ENCODE measurements at regions not wholly inside any gene's neighbourhood (a gene's known extent, or its start where the extent isn't known, plus 50 kb on each side); places are given as distances from the start of the nearest gene placed in this dataset.

DNA sequence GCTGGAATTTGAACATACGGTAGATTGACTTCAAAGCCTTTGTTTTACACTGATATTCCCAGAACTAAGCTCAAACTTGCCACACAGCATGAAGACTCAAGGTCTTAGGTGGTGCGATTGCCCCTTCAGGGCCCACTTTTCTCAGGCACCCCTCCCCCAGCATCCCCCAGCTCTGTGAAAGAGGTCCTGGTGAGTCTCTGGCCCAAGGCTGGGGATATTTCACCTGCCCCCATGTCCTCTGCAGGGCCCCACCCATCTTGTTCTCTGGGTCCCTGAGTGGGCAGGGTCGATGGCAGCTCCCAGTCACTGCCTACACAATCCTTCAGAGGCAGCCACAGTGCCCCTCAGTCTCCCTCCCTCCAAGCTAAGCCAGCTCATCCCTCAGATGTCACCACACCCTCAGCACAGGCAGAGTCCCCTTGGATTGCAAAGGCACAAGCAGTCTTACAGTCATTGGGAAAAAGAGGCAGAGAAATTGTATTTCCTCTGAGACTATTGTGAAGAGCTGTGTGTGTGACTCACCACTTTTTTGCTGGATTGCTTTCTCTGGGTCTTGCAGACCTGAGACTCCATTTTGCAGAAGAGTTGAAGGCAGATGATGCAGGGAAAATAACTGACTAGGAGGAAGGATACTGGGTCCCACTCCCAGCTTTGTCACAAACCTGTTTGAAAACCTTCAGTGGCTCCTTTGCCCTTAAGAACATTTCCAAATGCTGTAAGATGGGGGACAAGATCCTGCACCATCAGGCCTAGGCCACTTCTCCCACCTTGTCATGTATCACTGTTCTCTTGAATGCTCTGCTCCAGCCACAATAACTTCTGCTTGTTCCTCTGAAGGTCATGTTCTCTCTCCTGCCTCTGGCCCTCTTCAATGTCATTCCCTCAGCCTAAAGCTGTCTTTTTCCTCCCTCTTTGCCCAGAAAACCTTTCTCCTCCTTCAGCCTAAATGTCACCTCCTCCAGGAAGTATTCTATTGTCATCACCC is 119.1 kb upstream of the GRIK3 start:
- DNase-seq (no peak), ATAC-seq (ENCODE audit: poor library complexity) (no peak)
- intact Hi-C loops (cut with DNase I): no loop called here

- DNase-seq: no peak
- intact Hi-C loops (cut with DNase I): no loop called here
- no peak for ATAC-seq (ENCODE audit: poor library complexity)
Measured at GRCh38 chr1:37156646-37157045, 122.3 kb upstream of the GRIK3 start.

- DNase-seq (no peak), ATAC-seq (ENCODE audit: poor library complexity) (no peak)
- intact Hi-C loops (cut with DNase I): no loop called here
Measured at GRCh38 chr1:37157634-37158033, 123.3 kb upstream of the GRIK3 start.

DNA sequence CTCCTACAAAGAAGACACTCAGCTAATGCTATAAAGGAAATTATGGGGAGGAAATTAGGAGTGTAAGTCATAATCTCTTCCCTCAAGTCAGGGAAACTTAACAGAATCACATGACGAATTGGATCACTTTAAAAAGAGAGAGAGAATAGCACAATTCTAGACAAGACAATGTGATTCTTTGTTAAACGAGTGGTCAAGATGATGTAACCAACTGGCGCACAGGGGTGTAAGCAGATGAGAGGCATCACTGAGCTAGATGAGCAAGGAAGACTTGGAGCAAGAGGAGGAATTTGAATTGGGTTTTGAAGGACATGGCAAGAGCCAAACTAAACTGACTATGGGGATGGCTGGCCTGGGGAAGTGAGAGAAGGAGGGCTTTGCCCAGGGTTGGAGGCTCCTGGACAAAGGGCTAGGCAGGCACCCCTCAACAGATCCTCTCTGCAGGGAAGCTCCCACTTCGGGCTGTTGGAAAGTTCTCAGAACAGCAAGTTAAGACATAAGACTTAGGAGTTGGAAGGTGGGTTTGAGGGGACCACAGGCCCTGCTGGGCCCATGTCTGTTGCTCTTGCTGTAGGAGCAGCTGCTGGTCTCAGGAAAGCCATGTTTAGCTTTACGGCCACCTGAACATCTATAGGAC is 123.9 kb upstream of the GRIK3 start:
- no peak for ATAC-seq (ENCODE audit: poor library complexity)
- no peak for DNase-seq
- intact Hi-C loops (cut with DNase I): no loop called here

- DNase-seq (no peak), ATAC-seq (ENCODE audit: poor library complexity) (no peak)
- intact Hi-C loops (cut with DNase I): no loop called here
Measured at GRCh38 chr1:37159102-37159501, 124.8 kb upstream of the GRIK3 start.

- DNase-seq (no peak), ATAC-seq (ENCODE audit: poor library complexity) (no peak)
- intact Hi-C loops (cut with DNase I): no loop called here
Measured at GRCh38 chr1:37161171-37161570, 126.9 kb upstream of the GRIK3 start.

GRCh38 chr1:37162059-37162458 is 127.7 kb upstream of the GRIK3 start:
- DNase-seq (no peak), ATAC-seq (ENCODE audit: poor library complexity) (no peak)
- intact Hi-C loops (cut with DNase I): no loop called here

- no peak for ATAC-seq (ENCODE audit: poor library complexity)
- no peak for DNase-seq
- intact Hi-C loops (cut with DNase I): no loop called here
Measured at GRCh38 chr1:37166005-37166404, 131.7 kb upstream of the GRIK3 start.

- intact Hi-C loops (cut with DNase I): no loop called here
- DNase-seq (no peak), ATAC-seq (ENCODE audit: poor library complexity) (no peak)
Measured at GRCh38 chr1:37167479-37167878, 133.2 kb upstream of the GRIK3 start.

GRCh38 chr1:37169241-37169640 is 134.9 kb upstream of the GRIK3 start:
- intact Hi-C loops (cut with DNase I): no loop called here
- no peak for DNase-seq
- no peak for ATAC-seq (ENCODE audit: poor library complexity)

DNA sequence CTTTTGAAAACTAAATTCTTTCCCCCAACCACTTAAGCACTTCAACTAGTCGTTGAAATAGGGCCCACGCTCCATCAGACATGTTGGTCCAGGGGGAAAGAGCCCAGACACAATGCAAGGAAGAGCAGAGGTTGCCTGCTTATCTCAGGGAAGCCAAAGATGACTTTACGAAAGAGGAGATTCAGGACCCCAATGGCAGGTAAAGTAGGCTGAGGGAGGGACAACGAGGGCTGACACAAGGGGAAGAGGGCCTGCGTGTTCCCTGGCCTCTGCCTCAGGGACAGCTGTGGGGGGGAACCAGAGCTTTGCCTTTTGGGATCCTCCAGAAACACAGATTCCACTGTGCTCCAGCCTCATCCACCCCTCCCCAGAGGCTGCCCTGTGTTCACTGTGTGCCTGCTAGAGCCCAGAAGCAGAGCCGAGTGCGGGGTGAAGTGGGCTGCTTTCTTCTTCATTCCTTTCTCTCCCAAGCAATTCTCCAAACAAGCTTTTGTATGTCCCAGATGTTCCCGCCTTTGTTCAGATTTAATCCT is 135.5 kb upstream of the GRIK3 start:
- intact Hi-C loops (cut with DNase I): no loop called here
- no peak for DNase-seq
- no peak for ATAC-seq (ENCODE audit: poor library complexity)

GRCh38 chr1:37171691-37172090 is 137.4 kb upstream of the GRIK3 start:
- intact Hi-C loops (cut with DNase I): no loop called here
- ATAC-seq (ENCODE audit: poor library complexity): no peak
- DNase-seq: no peak

GRCh38 chr1:37174341-37174740 is 140.0 kb upstream of the GRIK3 start:
- DNase-seq (no peak), ATAC-seq (ENCODE audit: poor library complexity) (no peak)
- intact Hi-C loops (cut with DNase I): no loop called here

DNA sequence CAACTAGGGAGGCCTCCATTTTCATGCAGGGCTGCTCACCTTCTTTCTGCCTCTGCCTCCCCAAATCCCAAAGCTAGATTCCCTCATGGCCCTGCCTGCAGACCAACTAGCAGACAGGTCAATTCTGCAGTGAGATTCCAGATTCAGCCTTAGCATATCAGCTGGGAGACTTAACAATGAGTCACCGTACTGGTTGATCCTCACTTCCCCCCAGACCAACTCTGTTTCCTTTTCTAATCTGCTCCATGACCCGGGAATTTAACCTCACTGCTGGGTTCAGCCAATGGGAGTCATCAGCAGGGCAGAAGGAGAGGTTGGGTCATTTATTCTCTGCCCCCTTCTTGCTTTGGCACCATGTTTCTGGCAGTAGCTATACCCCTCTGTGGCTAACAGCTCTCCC is 140.6 kb upstream of the GRIK3 start:
- ATAC-seq (ENCODE audit: poor library complexity) (no peak), DNase-seq (no peak)
- intact Hi-C loops (cut with DNase I): no loop called here

DNA sequence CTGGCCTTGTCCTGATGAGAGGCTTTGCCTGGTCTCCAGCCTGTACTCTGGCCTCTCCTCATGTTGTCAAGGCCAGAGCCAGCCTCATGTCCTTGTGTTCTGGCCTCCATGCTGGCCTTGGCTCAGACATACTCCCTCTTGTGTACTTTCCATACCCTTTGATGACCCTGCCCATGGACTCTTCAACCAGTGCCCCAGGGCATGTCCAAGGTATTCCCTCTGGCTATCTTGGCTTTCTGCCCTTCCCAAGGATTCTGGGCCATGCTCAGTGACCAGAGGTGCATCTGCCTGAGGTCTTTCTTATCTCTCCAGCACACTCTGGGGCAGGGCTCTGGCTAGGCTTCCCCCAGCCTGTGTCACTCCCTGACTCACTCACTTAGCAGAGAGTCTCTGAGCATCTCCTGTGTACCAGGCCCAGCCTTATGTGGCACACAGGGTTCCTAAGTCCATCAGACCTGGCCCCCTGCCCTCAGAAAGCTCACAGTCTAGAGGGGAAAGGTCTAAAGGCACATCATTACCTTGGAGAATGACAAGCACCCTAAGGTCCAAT is 141.4 kb upstream of the GRIK3 start:
- DNase-seq (no peak), ATAC-seq (ENCODE audit: poor library complexity) (no peak)
- intact Hi-C loops (cut with DNase I): no loop called here

- DNase-seq (no peak), ATAC-seq (ENCODE audit: poor library complexity) (no peak)
- intact Hi-C loops (cut with DNase I): no loop called here
Measured at GRCh38 chr1:37176269-37176668, 142.0 kb upstream of the GRIK3 start.

GRCh38 chr1:37177230-37177864 is 143.0 kb upstream of the GRIK3 start:
- no peak for DNase-seq
- intact Hi-C loops (cut with DNase I): no loop called here
- ATAC-seq (ENCODE audit: poor library complexity): no peak

- intact Hi-C loops (cut with DNase I): no loop called here
- ATAC-seq (ENCODE audit: poor library complexity) (no peak), DNase-seq (no peak)
Measured at GRCh38 chr1:37181425-37181824, 147.1 kb upstream of the GRIK3 start.

- ATAC-seq (ENCODE audit: poor library complexity) (no peak), DNase-seq (no peak)
- intact Hi-C loops (cut with DNase I): no loop called here
Measured at GRCh38 chr1:37184789-37185188, 150.5 kb upstream of the GRIK3 start.
